Muscle of arm (tissue), 1 donor: ENCODE measurements at regions not wholly inside any gene's neighbourhood (a gene's known extent, or its start where the extent isn't known, plus 50 kb on each side); places are given as distances from the start of the nearest gene placed in this dataset.

Experiments used
- DNase-seq: peaks from one replicate; pipeline ENCODE4 v3.0.0-alpha.2; 2013

DNA sequence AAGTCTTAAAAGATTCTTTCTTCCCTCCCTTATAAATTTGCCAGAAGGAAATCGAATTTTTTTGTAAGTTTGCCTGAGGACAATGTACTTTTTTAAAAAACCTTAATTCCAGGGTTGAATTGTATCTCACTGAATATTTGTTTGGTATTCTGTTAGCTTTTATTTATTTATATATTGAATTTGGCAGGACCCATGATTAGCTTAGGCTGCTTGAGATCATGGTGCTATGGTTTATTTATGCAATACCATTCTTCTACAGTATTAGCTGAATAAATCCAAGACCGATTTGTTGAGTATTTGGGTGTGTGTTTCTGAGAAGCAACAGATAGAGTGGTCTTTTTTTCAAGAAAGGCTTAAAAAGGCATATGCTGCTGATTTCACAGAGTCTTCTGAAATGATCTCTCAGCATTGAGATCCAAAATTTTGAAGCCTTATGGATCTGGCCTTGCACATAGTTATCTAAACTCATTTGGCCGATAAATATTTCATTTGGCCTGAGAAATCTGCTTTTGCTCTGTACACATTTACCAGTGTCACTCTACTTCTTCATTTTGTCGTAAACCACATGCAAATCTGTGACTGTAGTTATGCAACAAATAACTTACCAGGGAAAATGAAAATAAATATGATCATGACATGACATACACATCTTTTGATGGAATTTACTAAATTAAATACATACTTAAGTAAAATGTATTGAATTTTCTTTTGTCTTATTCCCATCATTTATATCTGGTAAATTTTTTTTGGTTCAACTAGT is 265.8 kb upstream of the FLRT2 start:
- no peak for DNase-seq

DNA sequence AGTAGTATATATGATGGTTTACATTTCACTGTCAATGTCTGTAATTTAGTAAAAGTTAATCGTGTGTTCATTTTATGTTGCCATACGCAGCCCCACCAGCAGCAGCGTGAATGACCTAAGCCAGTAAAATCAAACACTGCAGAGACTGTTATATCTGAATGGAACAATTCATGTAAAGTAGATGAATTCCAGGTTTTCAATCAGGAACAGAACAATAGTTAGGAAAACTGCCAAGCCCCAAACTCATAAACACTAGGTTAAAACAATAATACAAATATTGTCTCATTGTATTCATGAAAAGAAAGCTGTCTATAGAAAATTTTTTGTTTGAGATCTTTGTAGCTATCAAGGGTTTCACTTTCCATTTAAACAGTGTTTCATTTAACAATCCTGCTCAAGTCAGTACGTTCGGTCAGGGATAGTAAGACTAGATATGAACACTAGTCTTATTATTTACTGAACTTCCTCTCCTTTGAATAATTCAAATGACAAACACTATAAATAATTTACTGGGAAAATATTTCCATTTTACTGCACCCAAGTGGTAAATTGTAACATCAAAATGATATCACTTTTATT is 256.8 kb upstream of the FLRT2 start:
- peak; percentile 20 for DNase-seq

DNA sequence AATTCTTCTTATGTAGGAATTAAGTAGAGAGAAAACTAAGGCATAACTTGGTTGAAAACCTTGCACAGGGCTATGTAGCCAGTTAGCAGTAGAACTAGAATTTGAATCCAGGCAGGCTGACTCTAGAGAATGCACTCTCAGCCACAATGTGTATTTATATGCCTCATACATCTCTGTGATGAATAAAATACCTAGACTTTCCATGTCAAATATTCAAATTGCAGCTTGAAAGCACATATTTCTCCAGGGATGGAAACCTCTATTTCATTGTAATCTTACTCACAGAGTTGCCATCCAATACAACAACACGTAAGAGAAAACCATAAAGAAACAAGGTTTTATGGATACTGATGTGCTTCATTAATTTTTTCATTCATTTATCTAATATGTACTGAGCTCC is 256.0 kb upstream of the FLRT2 start:
- DNase-seq: no peak

DNA sequence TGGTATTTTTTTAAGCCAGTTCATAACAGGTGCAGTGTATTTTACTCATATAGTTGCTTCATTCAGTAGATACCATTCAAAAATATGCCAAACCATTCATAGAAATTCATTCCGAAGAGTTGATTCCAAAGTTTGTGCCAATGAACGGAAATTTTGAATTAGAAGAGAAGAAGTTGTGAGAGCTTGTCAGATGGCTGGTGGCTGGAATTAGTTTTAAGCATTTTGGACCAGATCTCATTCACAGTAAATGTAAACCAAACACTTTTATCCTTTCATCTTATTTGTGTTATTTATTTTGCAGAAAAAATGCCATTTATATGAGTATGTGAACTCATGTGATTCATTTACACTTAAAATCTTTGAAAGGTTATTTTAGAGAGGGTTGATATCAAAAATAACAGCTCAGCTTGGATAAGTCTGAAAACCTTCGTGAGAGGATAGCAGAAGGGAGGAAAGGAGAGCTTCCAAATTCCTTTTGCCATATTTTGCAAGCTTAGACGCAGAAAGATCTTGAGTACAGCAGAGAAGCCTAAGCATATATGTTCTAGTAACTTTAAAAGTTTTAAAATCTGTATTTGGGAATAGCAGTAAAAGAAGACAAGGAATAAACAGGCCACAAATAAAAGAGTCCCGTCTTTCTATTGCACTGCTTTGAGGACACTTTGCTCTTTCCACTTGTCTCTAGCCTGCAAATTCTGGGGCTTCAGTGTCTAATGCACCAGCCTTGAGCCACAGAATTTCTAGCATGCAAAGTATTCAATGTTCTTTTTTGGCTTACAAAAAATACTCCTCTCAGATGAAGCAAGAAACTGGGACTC is 253.6 kb upstream of the FLRT2 start:
- DNase-seq: no peak

DNA sequence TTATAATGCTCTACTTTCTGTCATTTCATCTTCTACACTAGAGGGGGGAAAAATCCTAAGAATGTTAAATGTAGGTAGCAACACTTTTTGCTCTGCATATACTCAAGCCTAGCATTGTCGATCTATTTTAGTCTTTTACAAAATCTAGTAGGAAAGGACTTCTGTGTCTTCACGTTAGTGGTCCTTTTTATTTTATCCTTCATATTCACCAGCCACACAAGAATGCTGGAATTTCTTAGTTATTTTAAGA is 253.0 kb upstream of the FLRT2 start:
- DNase-seq: no peak

DNA sequence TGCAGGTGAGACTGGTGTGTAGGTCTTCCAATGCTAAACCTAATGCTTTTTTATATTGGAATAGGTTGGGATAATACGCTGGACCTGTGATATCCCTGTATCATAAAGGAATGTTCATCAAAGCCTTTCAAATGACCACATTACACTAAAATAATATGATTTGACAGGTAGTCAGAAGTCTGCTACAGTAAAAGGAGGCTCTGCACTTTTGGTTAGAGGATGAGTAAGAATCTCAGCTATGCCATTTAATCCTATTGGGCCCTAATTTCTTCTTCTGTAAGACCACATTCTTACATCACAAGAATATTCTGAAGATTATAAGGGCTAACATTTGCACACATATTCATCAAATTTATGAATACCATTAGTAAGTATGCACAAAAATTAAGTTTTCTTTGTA is 250.5 kb upstream of the FLRT2 start:
- no peak for DNase-seq

DNA sequence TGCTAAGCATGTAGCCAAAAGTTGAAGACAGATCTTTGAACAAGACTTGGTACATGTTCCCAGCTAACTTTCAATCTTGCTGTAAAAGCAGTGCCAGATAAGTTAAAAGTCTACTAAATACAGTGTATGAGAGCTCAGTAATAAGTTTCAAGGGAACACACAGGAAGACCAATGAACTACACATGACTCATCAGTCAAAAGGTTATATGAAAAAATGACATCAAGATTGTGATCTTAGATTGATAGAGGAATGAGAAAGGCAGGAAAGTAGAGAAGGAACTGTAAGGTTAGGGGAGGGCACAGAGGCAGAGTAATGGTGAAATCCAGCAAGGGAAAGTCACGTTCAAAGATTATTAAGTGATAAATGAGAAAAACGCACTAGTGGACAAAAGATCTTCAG is 249.9 kb upstream of the FLRT2 start:
- DNase-seq: no peak

DNA sequence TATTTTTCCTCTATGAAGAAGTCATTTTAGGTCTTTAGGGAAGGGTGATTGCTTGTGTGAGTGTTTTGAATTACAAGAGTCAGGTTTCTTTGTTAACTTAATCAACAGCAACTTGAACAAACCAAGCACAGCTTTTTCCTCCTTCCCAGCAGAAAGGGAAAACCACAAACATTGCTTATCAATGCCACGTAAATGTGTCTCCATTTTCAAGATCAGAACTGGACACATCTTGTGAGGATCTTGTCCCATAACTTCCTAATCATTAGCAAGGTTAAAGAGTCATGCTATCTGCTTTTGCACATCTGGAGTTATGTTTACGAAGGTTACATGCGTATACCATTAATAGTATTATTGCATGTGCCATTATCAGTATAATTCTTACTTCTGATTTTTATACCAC is 248.0 kb upstream of the FLRT2 start:
- no peak for DNase-seq

DNA sequence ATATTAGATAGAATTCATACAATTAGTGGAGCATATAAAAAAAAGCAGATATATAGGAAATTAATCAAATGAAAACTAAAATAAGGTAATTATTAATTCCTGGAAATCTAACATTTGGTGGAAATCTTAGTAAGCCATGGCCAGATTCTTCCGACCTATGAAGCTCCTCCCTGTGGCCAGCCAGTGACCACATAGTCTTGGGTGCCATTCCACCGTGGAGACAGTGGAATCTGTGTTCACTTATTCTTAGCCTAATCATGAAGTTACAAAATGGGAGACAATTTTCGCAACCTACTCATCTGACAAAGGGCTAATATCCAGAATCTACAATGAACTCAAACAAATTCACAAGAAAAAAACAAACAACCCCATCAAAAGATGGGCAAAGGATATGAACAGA is 241.9 kb upstream of the FLRT2 start:
- no peak for DNase-seq

DNA sequence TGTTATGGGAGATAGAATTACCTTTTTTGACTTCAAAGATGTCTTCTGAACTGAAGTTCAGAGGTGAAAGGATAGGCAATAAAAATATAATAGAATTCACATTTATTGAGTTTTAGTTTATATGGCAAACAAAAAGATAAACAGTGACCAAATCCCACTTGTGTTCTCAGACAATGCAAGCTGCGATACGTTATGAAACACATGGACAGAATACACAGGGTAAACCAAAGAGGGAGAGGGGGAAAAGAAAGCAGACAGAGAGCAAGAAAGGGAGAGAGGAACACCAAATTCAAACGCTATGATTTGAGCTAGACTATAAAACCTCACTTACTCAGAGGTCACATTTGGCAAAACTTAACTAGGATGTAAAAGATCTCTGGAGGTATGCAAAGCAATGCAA is 238.2 kb upstream of the FLRT2 start:
- no peak for DNase-seq

DNA sequence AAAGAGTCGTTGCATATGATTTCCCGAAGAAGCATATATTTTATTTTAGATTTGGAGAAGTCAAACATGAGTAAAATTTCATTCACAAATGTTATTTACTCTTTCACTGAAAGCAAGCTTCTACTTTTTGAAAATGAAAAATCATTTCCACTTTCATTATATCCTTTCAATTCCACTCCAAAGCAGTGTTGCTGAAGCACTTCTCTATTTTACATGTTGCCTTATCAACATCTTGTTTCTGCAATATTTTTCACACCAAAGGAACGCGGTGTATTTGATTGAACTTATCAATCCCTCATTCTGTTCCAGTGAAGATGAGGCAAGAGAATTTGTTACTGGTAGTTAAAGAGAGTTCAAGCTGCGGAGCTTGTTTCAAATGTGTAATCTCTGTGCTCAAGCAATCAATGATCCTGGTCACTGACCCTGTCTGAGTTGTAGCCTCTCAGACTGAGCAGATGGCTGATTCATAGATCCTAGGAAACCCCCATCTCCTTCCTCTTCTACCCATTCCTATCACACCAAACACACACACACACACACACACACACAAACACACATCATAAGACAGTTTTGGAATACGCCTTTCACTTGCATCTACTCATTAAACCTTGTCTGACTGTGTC is 236.2 kb upstream of the FLRT2 start:
- no peak for DNase-seq

DNA sequence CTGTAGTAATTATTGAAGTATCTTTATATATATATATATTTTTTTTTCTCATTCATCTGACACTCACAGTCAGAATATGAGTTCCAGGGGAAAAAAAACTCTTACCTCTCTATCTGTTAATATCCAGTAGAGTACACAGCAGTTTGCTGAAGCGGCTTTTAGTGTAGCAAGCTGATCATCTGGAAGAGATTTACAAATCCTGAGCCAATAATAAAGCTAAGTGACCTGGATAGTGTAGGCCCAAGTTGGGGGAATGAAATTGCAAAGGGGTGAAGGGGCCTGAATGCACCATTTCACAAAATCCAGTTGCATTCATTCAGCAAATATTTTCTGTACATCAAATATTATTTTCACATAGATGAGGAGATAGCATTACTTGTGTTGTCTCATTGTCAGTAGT is 234.6 kb upstream of the FLRT2 start:
- peak; percentile 33 for DNase-seq

DNA sequence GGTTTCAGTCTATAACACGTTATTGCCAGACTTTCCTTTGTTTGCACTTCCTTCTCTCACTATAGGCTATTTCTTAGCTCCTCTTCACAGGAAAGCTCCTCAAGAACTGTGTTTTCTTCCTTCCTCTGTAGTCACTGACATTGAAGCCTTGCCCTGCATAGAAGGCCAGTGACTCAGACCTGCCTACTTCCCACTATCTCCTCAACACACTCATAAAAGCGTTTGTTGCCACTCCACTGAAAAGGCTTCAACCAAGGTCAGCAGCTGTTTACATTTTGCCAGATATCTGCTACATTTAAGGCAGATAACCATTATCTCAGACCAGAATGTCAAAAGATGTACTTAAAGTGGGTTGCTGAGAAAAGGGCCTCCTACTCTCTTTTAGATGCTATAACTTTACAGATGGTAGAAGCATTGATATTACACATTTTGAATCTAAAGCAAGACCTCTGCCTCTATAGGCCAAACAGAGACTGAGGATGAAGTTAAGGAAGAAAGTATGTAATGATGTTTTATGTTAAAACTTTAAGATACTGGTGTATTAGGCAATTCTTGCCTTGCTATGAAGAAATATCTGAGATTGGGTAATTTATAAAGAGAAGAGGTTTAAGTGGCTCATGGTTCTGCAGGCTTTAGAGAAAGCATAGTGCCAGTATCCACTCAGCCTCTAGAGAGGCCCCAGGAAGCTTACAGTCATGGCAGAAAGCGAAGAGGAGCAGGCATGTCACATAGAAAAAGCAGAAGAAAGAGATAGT is 233.3 kb upstream of the FLRT2 start:
- no peak for DNase-seq

DNA sequence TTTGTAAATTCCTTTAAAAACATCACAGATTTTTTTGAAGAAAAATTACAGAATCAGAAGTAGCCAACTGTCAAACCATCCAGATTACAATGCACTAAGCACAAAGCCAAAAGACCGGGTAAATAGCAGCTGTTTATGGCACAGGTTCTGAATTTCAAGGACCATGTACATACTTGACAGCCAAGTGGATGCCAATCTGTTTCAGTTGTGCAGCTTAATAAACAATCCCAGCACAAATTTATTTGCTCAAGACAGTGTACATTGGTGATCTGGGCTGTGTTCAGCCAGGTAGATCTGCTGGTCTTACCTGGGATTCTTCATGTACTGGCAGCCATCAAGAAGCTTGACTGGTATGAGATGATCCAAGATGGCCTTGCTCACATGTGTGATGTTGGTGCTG is 229.8 kb upstream of the FLRT2 start:
- no peak for DNase-seq

DNA sequence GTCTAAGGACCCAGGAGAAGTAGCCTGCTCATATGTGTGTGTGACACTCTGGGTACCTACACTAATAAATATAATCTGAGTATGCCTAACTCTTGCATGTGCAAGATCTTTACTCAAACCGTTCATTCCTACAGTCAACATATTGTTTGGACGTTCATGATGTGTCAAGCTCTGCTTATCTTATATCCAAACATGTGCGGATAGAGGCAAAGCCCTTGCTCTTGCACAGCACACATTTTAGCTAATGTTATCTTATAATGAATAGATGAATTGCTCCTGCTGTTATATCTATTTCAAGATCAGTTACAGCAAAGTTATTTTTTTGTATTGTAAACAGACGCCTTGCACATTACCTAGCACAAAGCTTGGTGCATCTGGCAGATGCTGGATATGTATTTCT is 228.4 kb upstream of the FLRT2 start:
- DNase-seq: no peak

DNA sequence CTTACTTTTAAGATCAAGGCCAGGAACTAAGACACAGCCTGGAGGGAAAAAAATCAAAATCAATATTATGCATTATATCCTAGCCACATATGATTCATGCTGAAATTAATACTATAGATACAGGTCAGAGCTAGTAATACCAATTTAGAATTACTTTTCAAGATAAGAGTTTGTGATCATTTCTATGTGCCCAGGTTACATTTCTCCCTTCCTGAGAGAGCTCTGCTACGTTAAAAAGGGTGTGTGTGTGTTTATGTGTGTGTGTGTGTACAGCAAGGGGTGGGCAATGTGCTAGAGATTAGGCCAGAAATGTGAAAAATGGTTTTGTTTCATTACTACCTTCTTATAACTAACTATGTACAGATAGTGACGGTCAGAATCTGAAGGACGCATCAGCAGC is 223.9 kb upstream of the FLRT2 start:
- no peak for DNase-seq

DNA sequence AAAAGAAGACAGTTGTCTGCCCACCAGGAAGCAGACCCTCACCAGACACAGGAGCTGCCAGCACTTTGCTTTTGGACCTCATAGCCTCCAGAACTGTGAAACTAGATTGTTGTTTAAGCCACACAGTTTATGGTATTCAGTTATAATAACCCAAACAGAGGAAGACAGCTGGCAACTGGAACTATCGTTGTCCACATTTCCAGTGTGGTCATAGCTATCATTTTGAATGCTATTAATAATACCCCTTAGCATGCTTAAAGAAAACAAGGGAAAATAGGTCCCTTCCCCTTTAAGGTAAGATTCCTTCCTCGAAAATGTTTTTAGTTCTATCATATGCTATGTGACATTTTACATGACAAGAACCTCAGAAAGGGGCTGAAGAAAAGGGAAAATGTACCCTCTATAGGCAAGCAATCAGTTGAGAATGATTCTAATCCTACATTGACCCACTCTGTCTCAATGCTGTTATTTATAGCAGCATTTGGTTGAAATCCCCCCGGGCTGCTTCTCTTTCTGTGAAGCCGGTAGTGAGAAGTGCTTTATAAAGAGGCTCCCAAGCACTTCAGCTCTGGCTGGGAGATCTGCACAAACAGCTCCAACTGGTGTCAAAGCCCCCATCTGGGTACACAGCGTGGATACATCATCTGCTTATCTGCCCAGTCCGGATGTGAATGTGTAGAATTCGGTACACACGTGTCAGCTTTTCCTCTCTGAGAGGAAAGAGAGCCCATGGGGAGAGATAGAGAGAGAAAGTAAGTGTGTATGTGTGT is 221.2 kb upstream of the FLRT2 start:
- peak; percentile 28 for DNase-seq

DNA sequence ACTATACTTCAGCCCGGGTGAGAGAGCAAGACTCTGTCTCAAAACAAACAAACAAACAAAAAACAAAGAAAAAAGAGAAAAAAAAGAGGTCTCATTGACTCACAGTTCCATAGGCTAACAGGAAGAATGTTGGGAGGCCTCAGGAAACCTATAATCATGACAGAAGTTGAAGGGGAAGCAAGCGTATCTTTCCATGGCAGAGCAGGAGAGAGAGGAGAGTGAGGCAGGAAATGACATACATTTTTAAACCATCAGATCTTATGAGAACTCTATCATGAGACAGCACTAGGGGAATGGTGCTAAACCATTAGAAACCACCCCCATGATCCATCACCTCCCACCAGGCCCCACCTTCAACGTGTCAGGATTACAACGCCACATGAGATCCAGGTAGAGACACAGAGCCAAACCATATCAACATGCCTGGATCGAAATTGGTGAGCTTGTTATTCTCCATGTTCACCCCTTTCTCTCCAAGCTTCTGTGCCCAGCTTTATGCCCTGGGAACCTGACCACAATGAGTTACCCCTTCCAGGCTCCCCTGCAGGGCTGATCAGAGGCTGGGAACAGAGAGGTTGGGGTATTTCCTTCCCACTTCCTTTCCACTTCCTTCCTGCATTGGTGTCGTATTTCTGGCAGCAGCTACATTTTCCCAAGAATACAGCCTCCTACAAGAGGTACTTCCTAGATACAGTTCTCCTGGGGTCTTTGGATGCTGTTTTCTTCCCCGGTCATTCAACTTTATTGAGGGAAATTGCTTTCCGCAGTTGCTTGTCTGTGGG is 219.3 kb upstream of the FLRT2 start:
- DNase-seq: no peak

DNA sequence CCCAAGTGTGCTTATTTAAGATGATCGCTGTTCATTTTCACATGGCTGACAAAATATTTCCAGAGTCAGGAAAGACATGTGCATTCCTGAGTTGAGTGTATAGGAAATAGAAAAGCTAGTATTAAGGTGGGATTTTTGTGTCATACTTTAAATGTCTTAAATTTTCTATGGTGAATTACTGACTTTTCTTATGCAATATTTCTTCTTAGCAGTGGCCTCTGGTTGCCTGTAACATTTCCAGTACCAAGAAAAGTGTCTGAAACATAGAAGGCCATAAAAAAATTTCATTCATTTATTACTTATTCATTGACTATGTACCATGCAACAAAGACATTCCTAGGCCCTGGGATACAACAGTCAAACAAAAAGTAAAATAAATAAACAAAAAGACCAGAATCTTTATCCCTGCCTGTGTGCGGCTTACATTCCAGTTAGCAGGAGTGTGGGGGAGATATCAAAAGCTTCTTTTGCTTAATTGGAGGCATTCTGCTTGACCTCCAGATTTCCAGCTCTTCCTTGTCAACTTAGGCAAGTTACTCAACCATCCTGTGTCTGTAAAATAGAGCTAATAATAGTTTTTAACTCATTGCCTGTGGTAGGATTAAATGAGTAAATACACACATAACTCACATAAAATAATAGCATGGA is 216.3 kb upstream of the FLRT2 start:
- DNase-seq: no peak

DNA sequence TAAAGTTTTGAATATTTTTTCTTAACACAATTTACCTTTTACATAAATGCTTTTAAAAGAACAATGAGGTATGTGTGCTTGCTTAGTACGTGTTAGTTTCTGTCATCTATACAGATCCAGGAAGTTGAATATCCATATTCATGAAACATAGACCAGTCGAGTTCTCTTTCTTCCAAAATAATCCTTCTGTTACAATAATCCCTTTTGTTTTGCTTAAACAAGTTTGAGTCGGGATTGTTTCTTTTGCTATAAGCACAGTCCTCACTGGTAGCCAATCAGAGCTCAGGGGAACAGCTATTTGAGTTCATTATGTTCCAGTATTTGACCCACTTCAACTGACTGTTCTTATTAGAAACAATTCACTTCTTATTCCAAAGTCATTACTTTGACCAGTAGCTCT is 214.7 kb upstream of the FLRT2 start:
- no peak for DNase-seq
